ENCODE measurements at regions not wholly inside any gene's neighbourhood (a gene's known extent, or its start where the extent isn't known, plus 50 kb on each side); places are given as distances from the start of the nearest gene placed in this dataset.
A peak's percentile ranks its signal among the peaks of the same experiment; 100 is the strongest.

- TF ChIP-seq YY1 (IDR thresholded peaks at IDR 0.05; ENCODE audit: insufficient read depth, insufficient read length) (no peak), SUZ12 (IDR thresholded peaks at IDR 0.05; ENCODE audit: extremely low read depth, insufficient read depth, insufficient read length) (no peak), ZNF274 (IDR thresholded peaks at IDR 0.05; ENCODE audit: low read depth, low read length) (no peak)
- Histone ChIP-seq H3K4me3 (ENCODE audit: insufficient read length, low read depth) (no peak overlapping the region), H3K9me3 (ENCODE audit: insufficient read depth, low read length) (no peaks in the 10 kb centered on the region), H3K36me3 (ENCODE audit: insufficient read depth, insufficient read length, low read length) (no peaks in the 10 kb centered on the region), H3K27me3 (ENCODE audit: insufficient read depth, insufficient read length) (peaks cover 7% of the 10 kb centered on the region), H3K9ac (ENCODE audit: insufficient read length, low read depth) (no peak overlapping the region), H3K4me1 (ENCODE audit: insufficient read depth, insufficient read length) (peaks cover 4% of the 10 kb centered on the region)
- DNase-seq (ENCODE audit: low read depth, low spot score) = no peak
Measured at GRCh38 chr3:137642831-137643230, 121.3 kb upstream of the SOX14 start.

GRCh38 chr3:137647179-137647578 is 116.9 kb upstream of the SOX14 start:
- TF ChIP-seq ZNF274 (IDR thresholded peaks at IDR 0.05; ENCODE audit: low read depth, low read length) = no peak
- TF ChIP-seq YY1 (IDR thresholded peaks at IDR 0.05; ENCODE audit: insufficient read depth, insufficient read length) = no peak
- no peak for TF ChIP-seq SUZ12 (IDR thresholded peaks at IDR 0.05; ENCODE audit: extremely low read depth, insufficient read depth, insufficient read length)
- H3K36me3 ChIP-seq (ENCODE audit: insufficient read depth, insufficient read length, low read length) = no peaks in the 10 kb centered on the region
- DNase-seq (ENCODE audit: low read depth, low spot score) = peak; percentile 60

GRCh38 chr3:137669519-137670060 is 94.5 kb upstream of the SOX14 start:
- Histone ChIP-seq H3K4me1 (ENCODE audit: insufficient read depth, insufficient read length) (no peaks in the 10 kb centered on the region), H3K9me3 (ENCODE audit: insufficient read depth, low read length) (peaks cover 10% of the 10 kb centered on the region), H3K4me3 (ENCODE audit: insufficient read length, low read depth) (no peak overlapping the region), H3K36me3 (ENCODE audit: insufficient read depth, insufficient read length, low read length) (no peaks in the 10 kb centered on the region), H3K27me3 (ENCODE audit: insufficient read depth, insufficient read length) (no peaks in the 10 kb centered on the region), H3K9ac (ENCODE audit: insufficient read length, low read depth) (no peak overlapping the region)
- TF ChIP-seq YY1 (IDR thresholded peaks at IDR 0.05; ENCODE audit: insufficient read depth, insufficient read length) (no peak), SUZ12 (IDR thresholded peaks at IDR 0.05; ENCODE audit: extremely low read depth, insufficient read depth, insufficient read length) (no peak), ZNF274 (IDR thresholded peaks at IDR 0.05; ENCODE audit: low read depth, low read length) (no peak)
- DNase-seq (ENCODE audit: low read depth, low spot score) = no peak

More at GRCh38 chr3:137647179-137647578, 116.9 kb upstream of the SOX14 start:
- H3K9ac ChIP-seq (ENCODE audit: insufficient read length, low read depth) = no peak overlapping the region
- no peak overlapping the region for H3K4me3 ChIP-seq (ENCODE audit: insufficient read length, low read depth)
- H3K27me3 ChIP-seq (ENCODE audit: insufficient read depth, insufficient read length) = peaks cover 28% of the 10 kb centered on the region
- 0 out of 2 replicates have a peak, but pooled peaks cover 4% of the 10 kb centered on the region for H3K9me3 ChIP-seq (ENCODE audit: insufficient read depth, low read length)
- H3K4me1 ChIP-seq (ENCODE audit: insufficient read depth, insufficient read length) = peaks cover 4% of the 10 kb centered on the region

GRCh38 chr3:137687181-137687879 is 76.8 kb upstream of the SOX14 start:
- Histone ChIP-seq H3K27me3 (ENCODE audit: insufficient read depth, insufficient read length) (no peaks in the 10 kb centered on the region), H3K36me3 (ENCODE audit: insufficient read depth, insufficient read length, low read length) (no peaks in the 10 kb centered on the region), H3K9ac (ENCODE audit: insufficient read length, low read depth) (no peak overlapping the region), H3K4me1 (ENCODE audit: insufficient read depth, insufficient read length) (no peaks in the 10 kb centered on the region), H3K4me3 (ENCODE audit: insufficient read length, low read depth) (no peak overlapping the region), H3K9me3 (ENCODE audit: insufficient read depth, low read length) (no peaks in the 10 kb centered on the region)
- TF ChIP-seq SUZ12 (IDR thresholded peaks at IDR 0.05; ENCODE audit: extremely low read depth, insufficient read depth, insufficient read length) = no peak
- TF ChIP-seq YY1 (IDR thresholded peaks at IDR 0.05; ENCODE audit: insufficient read depth, insufficient read length) = no peak
- TF ChIP-seq ZNF274 (IDR thresholded peaks at IDR 0.05; ENCODE audit: low read depth, low read length) = no peak
- DNase-seq (ENCODE audit: low read depth, low spot score) = no peak

- Histone ChIP-seq H3K27me3 (ENCODE audit: insufficient read depth, insufficient read length) (peaks cover 26% of the 10 kb centered on the region), H3K4me1 (ENCODE audit: insufficient read depth, insufficient read length) (peaks cover 4% of the 10 kb centered on the region), H3K36me3 (ENCODE audit: insufficient read depth, insufficient read length, low read length) (no peaks in the 10 kb centered on the region), H3K9me3 (ENCODE audit: insufficient read depth, low read length) (no peaks in the 10 kb centered on the region), H3K9ac (ENCODE audit: insufficient read length, low read depth) (no peak overlapping the region), H3K4me3 (ENCODE audit: insufficient read length, low read depth) (no peak overlapping the region)
- DNase-seq (ENCODE audit: low read depth, low spot score) = peak; percentile 66
- no peak for TF ChIP-seq ZNF274 (IDR thresholded peaks at IDR 0.05; ENCODE audit: low read depth, low read length)
- no peak for TF ChIP-seq SUZ12 (IDR thresholded peaks at IDR 0.05; ENCODE audit: extremely low read depth, insufficient read depth, insufficient read length)
- TF ChIP-seq YY1 (IDR thresholded peaks at IDR 0.05; ENCODE audit: insufficient read depth, insufficient read length) = no peak
Measured at GRCh38 chr3:137692803-137693431, 71.2 kb upstream of the SOX14 start.

GRCh38 chr3:137693791-137694190 is 70.3 kb upstream of the SOX14 start:
- Histone ChIP-seq H3K9me3 (ENCODE audit: insufficient read depth, low read length) (no peaks in the 10 kb centered on the region), H3K36me3 (ENCODE audit: insufficient read depth, insufficient read length, low read length) (no peaks in the 10 kb centered on the region), H3K27me3 (ENCODE audit: insufficient read depth, insufficient read length) (peaks cover 26% of the 10 kb centered on the region), H3K9ac (ENCODE audit: insufficient read length, low read depth) (no peak overlapping the region), H3K4me1 (ENCODE audit: insufficient read depth, insufficient read length) (peaks cover 4% of the 10 kb centered on the region), H3K4me3 (ENCODE audit: insufficient read length, low read depth) (no peak overlapping the region)
- DNase-seq (ENCODE audit: low read depth, low spot score) = no peak
- TF ChIP-seq ZNF274 (IDR thresholded peaks at IDR 0.05; ENCODE audit: low read depth, low read length) (no peak), SUZ12 (IDR thresholded peaks at IDR 0.05; ENCODE audit: extremely low read depth, insufficient read depth, insufficient read length) (no peak), YY1 (IDR thresholded peaks at IDR 0.05; ENCODE audit: insufficient read depth, insufficient read length) (no peak)

- Histone ChIP-seq H3K9me3 (ENCODE audit: insufficient read depth, low read length) (no peaks in the 10 kb centered on the region), H3K4me3 (ENCODE audit: insufficient read length, low read depth) (no peak overlapping the region), H3K27me3 (ENCODE audit: insufficient read depth, insufficient read length) (peaks cover 26% of the 10 kb centered on the region), H3K36me3 (ENCODE audit: insufficient read depth, insufficient read length, low read length) (no peaks in the 10 kb centered on the region), H3K9ac (ENCODE audit: insufficient read length, low read depth) (no peak overlapping the region), H3K4me1 (ENCODE audit: insufficient read depth, insufficient read length) (peaks cover 4% of the 10 kb centered on the region)
- no peak for DNase-seq (ENCODE audit: low read depth, low spot score)
- TF ChIP-seq YY1 (IDR thresholded peaks at IDR 0.05; ENCODE audit: insufficient read depth, insufficient read length) (no peak), SUZ12 (IDR thresholded peaks at IDR 0.05; ENCODE audit: extremely low read depth, insufficient read depth, insufficient read length) (no peak), ZNF274 (IDR thresholded peaks at IDR 0.05; ENCODE audit: low read depth, low read length) (no peak)
Measured at GRCh38 chr3:137694836-137695235, 69.3 kb upstream of the SOX14 start.

Measured in NT2/D1 (cell line).